IPS DF 19.7 (cell line): ENCODE measurements at regions not wholly inside any gene's neighbourhood (a gene's known extent, or its start where the extent isn't known, plus 50 kb on each side); places are given as distances from the start of the nearest gene placed in this dataset.

Source experiments
- DNase-seq: peaks from one replicate; pipeline ENCODE4 v3.0.0-alpha.2; 2013; ENCODE audit warnings: low read depth, low spot score

- DNase-seq = no peak
Observed at GRCh38 chr10:129386415-129387257, 80.4 kb upstream of the MGMT start.

GRCh38 chr10:129387258-129387525 is 79.8 kb upstream of the MGMT start:
- no peak for DNase-seq

DNA sequence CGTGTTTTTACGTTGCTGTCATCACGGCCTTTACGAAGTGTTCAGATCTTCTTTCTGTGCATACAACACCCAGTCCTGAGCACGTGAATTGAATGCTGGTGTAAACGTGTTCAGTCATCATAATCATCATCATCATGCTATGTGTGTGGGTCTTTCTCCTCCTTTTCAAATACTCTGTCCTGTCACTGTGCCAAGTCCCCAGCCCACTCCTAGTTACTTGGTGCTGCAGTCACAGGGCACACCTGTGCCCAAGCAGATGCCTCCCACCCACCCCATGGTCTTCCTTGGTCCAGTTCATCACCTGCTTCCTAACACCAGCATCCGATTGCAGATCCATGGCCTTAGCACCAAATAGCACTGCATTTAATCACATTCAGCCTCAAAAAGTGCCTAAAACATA is 78.6 kb upstream of the MGMT start:
- DNase-seq = no peak

- DNase-seq = no peak
Observed at GRCh38 chr10:129389194-129389593, 77.8 kb upstream of the MGMT start.

- no peak for DNase-seq
Observed at GRCh38 chr10:129390147-129390546, 76.9 kb upstream of the MGMT start.

GRCh38 chr10:129390726-129391125 is 76.3 kb upstream of the MGMT start:
- no peak for DNase-seq

GRCh38 chr10:129391464-129391863 is 75.6 kb upstream of the MGMT start:
- DNase-seq = no peak

- no peak for DNase-seq
Observed at GRCh38 chr10:129392855-129393254, 74.2 kb upstream of the MGMT start.

- no peak for DNase-seq
Observed at GRCh38 chr10:129393812-129394211, 73.2 kb upstream of the MGMT start.

DNA sequence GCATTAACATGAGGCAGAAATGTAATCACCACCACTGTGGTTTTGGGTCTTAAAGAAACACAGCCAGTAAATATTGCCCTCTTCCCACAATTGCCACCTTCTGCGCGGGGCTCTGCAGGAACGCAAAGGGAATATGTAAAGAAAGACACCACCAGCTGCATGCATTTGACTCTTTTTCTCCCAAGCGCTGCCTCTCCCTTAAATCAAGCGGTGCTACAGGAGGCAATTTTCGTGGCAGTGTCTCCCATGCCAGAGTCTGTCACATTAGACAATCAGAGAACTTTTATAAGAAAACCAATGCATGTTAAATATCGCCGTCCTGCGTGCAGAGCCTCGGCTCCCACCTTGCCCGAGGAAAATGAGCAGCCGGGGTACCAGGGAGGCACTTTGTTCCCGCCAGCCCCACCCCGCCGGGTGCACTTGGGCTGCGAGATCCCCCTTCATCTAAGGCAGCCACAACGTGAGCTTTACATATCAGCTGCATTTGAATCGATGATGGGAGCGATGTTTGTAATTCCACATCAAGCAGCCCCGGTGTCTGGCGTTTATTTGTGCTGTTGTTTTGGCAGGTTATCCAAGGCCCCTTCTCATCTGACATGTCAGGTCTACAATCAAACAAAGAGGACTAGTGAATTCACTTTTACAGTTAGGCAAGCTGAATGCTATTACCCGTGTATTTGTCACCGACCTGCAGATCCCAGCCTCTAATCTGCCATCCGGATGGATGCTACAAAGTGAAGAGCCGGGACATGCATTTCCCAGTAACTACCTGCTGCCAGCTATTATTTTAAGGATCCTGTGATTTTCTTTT is 72.3 kb upstream of the MGMT start:
- no peak for DNase-seq

- no peak for DNase-seq
Observed at GRCh38 chr10:129396021-129396722, 70.9 kb upstream of the MGMT start.

DNA sequence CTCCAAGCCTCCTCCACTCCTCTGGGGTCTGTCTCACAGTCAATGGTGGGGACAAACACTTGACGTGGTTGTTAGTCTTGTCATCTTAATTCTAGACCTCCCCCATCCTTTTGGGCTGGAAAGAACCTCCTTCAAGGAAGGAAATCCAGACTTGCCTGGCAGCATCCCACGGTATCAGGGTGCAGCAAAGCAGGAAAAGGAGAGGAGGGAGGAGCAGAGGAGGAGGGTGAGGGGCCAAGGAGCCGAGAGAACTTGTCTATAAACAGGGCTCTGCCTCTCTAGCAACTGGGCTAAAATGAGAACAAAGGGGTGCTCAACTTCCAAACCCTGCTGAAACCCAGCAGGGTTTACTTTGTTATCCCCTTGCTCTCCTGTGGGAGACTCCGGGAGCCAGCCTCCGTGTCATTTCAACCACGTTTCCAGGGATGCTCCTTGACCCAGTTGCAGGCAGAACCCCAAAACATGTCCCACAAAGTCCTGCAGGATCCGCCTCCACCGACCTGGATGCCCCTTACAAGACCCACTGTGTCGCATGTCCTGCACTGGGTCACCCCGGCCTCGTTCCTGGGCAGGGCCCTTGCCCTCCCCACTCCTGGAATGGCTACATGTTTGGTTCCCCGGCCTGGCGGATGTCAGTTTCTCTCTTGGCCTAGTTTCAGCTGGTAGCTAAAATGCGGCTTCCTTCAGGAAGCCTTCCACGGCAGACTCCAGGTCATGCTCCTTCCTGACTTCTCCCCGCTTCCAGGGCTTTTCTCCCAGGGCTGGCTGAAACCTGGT is 69.7 kb upstream of the MGMT start:
- DNase-seq = no peak

DNA sequence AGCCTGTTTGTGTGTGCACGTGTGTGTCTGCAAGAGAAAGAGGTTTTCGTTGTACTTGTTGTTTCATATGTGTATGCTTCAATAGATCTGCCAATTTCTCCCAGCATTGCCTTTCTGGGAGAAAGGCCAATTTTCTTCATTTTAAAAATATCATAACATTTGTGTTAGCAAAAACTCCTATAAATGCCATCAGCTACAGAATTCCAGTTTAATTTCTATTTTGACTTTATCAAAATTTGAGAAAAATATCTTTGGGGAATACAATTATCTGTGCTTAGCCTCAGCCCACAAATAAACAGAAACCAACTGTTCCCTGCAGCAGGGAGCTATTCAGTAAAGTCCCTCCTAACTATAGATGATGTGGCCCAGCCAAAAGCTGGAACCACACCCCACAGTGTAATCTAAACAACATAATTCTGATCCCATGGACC is 68.3 kb upstream of the MGMT start:
- no peak for DNase-seq

DNA sequence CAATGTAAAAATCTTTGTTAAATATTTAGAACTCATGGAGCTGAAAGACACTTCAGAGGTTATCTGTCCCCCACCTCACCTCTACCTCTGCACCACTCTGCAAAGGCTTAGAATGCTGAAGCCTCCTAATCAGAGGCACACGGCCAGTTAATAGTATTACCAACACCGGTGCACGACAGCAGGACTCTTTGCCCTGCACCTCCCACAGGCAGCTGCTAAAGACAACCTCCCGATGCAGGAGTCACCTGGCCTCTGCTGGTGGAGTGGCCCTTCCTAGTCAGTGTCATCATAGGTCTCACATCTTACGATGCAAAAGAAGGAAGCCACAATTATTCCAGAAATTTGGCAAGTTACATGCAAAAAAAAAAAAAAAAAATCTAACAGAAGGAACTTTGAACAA is 66.6 kb upstream of the MGMT start:
- DNase-seq = no peak

DNA sequence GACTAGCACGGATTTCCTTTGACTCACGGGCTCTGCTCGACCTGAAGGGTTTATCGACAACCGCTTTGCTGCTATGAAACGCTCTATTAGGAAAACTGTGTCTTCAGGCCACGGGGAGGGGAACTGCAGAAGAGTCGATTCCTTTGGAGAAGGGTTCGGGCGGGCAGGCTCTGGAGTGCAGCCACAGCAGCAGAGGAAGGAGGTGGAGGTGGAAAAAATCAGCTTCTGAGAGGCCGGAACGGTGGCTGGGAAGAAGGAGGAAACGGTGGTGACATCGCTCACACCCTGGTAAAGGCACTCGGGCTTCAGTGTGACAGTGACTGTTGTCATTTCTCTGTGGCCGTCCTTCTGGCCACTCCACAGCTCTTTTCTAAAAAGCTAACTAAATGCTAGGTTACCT is 64.6 kb upstream of the MGMT start:
- no peak for DNase-seq

DNA sequence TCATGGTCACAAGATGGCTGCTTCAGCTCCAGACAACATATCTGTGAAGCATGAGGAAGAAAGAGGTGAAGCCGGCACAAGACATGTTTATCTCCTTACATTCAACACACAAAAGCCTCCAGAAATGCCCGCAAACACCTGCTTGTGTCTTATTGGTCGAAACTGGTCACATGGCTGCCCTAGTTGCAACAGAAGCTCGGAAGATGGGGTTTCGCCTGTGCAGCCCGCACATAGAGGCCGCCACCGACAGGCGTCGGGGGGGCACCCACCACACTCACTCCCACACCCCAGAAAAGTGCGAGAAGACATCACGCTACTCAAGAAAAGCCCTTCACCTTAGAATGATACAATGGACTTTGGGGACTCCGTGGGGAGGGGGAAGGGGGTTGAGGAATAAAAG is 63.0 kb upstream of the MGMT start:
- no peak for DNase-seq

DNA sequence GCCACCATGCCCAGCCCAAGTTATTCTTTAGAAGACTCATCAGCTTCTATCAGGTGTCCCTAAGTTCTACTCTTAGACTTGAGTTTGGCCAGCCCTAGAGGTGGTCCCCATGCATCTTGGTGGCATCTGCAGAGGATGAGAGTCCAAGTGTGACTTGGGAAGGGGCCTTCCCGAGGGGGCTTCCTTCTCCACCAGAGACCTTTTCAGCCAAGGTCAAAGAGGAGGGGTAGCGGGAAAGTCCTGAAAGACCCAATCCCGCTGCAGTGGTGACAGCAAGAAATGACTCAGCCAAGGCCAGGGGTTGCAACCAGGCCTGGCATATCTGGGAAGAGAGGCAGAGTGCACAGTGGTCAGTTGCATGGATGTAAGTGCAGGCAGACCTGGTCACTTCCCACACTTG is 61.7 kb upstream of the MGMT start:
- no peak for DNase-seq

DNA sequence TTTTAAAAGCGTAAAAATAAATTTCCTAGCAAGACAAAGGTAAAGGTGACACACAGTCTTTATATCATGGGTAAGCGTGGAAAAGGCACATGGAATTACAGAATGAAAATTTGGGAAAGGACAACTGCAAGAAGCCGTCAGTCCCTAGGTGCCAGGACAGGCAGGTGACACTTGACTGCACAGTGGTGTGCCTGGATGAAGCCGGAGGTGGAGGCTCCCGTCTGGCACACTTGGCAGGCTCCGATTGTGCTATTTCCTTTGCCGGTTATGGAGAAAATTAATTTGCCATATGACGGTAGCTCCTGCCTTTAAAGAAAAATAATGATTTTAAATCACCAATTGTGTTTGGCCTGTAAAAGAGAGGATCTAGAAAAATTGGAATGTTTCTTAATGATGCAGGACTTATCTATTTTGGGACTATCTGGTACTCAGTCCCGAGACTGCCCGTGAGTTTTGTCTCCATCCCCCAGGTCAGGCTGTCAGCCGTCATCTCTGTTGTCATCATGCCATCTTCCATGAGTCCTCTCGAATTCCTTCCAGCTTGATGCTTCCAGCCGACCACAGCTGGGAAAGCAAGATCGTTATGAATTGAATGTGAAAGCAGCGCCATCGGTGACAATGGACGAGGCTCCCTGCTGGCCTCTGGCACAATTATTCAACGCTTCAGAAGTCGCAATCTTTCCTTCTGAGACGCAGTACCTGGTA is 56.2 kb upstream of the MGMT start:
- no peak for DNase-seq

- no peak for DNase-seq
Observed at GRCh38 chr10:129411393-129411705, 55.7 kb upstream of the MGMT start.

GRCh38 chr10:129411772-129412171 is 55.3 kb upstream of the MGMT start:
- DNase-seq = no peak

DNA sequence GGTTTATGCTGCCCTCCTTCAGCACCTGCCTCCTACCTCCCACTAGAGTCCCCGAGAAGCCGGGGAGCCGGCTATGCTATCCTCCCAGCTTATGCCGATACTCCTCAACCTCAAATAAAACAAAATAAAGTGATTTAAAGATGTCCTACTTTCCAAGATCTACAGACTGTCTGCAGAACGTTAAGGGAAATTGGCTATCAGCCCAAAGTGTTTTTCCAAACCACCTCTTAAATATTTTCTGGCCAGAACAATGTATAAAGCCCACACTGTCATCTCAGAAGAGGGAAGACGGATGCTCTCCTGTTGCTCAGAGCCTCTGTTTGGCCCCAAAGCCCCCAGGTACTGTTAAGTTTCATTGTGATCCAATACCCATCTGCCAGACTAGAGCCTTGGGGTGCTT is 54.0 kb upstream of the MGMT start:
- DNase-seq = no peak
